Astrocyte of the spinal cord (primary cell): ENCODE measurements at regions not wholly inside any gene's neighbourhood (a gene's known extent, or its start where the extent isn't known, plus 50 kb on each side); places are given as distances from the start of the nearest gene placed in this dataset.

Experiments used
- DNase-seq: peaks from one replicate; pipeline ENCODE4 v3.0.0; 2011; ENCODE audit warnings: low read depth, low spot score
- H3K4me3 ChIP-seq: 2 replicates; pipeline ENCODE4 v1.5.1; 2011; ENCODE audit warnings: low read depth, mild to moderate bottlenecking, low read length, moderate library complexity
- CTCF ChIP-seq: IDR thresholded peaks from 2 replicates; pipeline ENCODE4 v1.5.1; 2012; ENCODE audit warnings: low read depth, mild to moderate bottlenecking, low read length, inconsistent platforms
- in situ Hi-C: cut with HindIII; loops from 2 replicates; pipeline ENCODE4 v1.10.0; 2017; ENCODE audit warnings: low sequenced_read_pairs

DNA sequence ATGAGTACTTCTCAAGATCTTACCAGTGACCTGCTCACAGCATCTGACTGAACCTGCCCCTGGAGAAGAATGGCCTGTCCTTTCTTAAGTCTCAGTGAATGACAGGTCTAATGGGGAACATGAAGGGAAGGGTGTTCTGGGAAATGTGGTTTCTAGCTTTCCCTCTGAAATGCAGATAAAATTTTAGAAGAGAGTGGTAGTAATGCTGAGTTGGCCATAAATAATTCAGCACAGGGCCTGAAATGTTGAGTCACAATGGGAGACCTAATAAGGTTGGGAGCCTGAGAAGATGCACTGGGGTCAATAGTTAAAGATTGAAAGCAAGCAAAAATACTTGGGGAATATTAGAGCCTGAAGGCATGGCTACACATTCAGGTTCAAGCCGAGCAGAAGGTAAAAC lies 214.9 kb upstream of the ARHGAP24 start:
- no peak for TF ChIP-seq CTCF
- in situ Hi-C loops: no loop called here
- no peak for DNase-seq

GRCh38 chr4:85265234-85265633 lies 209.7 kb upstream of the ARHGAP24 start:
- no peak overlapping the region for H3K4me3 ChIP-seq
- no peak for DNase-seq
- in situ Hi-C loops: no loop called here
- no peak for TF ChIP-seq CTCF

More for the DNA sequence above, 214.9 kb upstream of the ARHGAP24 start:
- H3K4me3 ChIP-seq: no peak overlapping the region

GRCh38 chr4:85268188-85268587 lies 206.8 kb upstream of the ARHGAP24 start:
- in situ Hi-C loops: no loop called here
- DNase-seq: no peak
- no peak for TF ChIP-seq CTCF
- H3K4me3 ChIP-seq: no peak overlapping the region

- in situ Hi-C loops: no loop called here
- TF ChIP-seq CTCF: no peak
- no peak for DNase-seq
These were observed 206.0 kb upstream of the ARHGAP24 start for GRCh38 chr4:85268961-85269360.

DNA sequence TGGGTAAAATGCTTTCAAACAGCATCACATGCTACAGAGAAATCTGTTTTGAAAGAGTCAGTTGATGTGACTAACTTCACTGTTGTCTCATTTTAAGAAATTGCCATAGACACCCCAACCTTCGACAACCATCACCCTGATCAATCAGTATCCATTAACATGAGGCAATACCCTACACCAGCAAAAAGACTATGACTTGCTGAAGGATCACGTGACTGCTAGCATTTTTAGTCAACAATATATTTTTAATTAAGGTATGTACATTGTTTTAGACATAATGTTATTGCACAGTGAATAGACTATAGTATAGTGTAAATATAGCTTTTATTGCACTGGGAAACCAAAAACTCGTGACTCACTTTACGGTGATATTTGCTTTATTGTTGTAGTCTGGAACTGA lies 200.0 kb upstream of the ARHGAP24 start:
- in situ Hi-C loops: no loop called here
- H3K4me3 ChIP-seq: no peak overlapping the region
- TF ChIP-seq CTCF: no peak
- DNase-seq: no peak

More at GRCh38 chr4:85268961-85269360, 206.0 kb upstream of the ARHGAP24 start:
- H3K4me3 ChIP-seq: no peak overlapping the region

DNA sequence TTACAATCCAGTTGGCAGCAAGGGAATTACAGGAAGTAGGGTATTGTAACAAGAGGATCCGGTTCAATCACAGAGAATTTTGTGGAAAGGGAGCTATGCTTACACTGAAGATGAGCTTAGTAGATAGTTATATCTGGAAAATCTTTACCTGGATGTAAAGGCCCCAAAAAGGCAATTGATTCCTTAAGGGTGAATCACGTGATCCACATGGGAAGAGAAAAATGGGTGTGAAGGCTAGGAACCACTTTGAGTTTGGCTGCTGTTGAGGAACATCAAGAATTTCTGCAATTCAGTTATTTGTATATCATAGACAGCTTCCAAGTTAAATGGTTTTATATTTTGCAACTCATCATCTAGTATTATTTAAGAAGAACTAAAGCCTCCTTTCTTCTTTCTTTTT lies 194.0 kb upstream of the ARHGAP24 start:
- DNase-seq: no peak
- no peak overlapping the region for H3K4me3 ChIP-seq
- TF ChIP-seq CTCF: no peak
- in situ Hi-C loops: no loop called here

- no peak for DNase-seq
- TF ChIP-seq CTCF: no peak
- in situ Hi-C loops: no loop called here
- H3K4me3 ChIP-seq: no peak overlapping the region
These were observed 183.7 kb upstream of the ARHGAP24 start for GRCh38 chr4:85291226-85291625.
